ENCODE measurements at regions not wholly inside any gene's neighbourhood (a gene's known extent, or its start where the extent isn't known, plus 50 kb on each side); places are given as distances from the start of the nearest gene placed in this dataset.

GRCh38 chr15:95068701-95069521 is 837.5 kb downstream of the MCTP2 start:
- TF ChIP-seq ZFP30 (CRISPR knock-in tag; IDR thresholded peaks at IDR 0.05) = no peak
- no peak for TF ChIP-seq CSRNP3 (CRISPR knock-in tag; IDR thresholded peaks at IDR 0.05)
- no peak for TF ChIP-seq POU6F1 (CRISPR knock-in tag; IDR thresholded peaks at IDR 0.05; ENCODE audit: borderline replicate concordance, low read depth)
- TF ChIP-seq, protein P1, sequence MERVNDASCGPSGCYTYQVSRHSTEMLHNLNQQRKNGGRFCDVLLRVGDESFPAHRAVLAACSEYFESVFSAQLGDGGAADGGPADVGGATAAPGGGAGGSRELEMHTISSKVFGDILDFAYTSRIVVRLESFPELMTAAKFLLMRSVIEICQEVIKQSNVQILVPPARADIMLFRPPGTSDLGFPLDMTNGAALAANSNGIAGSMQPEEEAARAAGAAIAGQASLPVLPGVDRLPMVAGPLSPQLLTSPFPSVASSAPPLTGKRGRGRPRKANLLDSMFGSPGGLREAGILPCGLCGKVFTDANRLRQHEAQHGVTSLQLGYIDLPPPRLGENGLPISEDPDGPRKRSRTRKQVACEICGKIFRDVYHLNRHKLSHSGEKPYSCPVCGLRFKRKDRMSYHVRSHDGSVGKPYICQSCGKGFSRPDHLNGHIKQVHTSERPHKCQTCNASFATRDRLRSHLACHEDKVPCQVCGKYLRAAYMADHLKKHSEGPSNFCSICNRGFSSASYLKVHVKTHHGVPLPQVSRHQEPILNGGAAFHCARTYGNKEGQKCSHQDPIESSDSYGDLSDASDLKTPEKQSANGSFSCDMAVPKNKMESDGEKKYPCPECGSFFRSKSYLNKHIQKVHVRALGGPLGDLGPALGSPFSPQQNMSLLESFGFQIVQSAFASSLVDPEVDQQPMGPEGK (CRISPR knock-in tag; IDR thresholded peaks at IDR 0.05; ENCODE audit: borderline replicate concordance) = no peak

All from SK-N-SH treated with all-trans-retinoic acid at 6 μM for 48 hours (cell line).